H1 (cell line): ENCODE measurements at regions not wholly inside any gene's neighbourhood (a gene's known extent, or its start where the extent isn't known, plus 50 kb on each side); places are given as distances from the start of the nearest gene placed in this dataset.

Experiments
- BCL11A ChIP-seq, 2 experiments: IDR thresholded peaks; one replicate each; pipeline ENCODE4 v1.6.1; 2011; ENCODE audit warnings: low read depth in 2 of 2, low read length in 2 of 2, mild to moderate bottlenecking in 2 of 2
- JUN ChIP-seq: IDR thresholded peaks from 2 replicates; pipeline ENCODE4 v1.6.1; 2011; ENCODE audit warnings: low read depth, mild to moderate bottlenecking, improper control_type of control experiment, low read length
- KDM4A ChIP-seq: IDR thresholded peaks from one replicate; pipeline ENCODE4 v1.7.1; 2012; ENCODE audit warnings: low read depth, mild to moderate bottlenecking, moderate library complexity, low read length, inconsistent platforms; ENCODE audit not compliant: severe bottlenecking
- RBBP5 ChIP-seq: IDR thresholded peaks from 2 replicates; pipeline ENCODE4 v1.7.1; 2012; ENCODE audit warnings: low read depth, mild to moderate bottlenecking, inconsistent platforms, low read length, moderate library complexity, borderline replicate concordance
- SP4 ChIP-seq: IDR thresholded peaks from 2 replicates; pipeline ENCODE4 v1.6.1; 2012; ENCODE audit warnings: low read length, inconsistent platforms
- SRF ChIP-seq: IDR thresholded peaks from 2 replicates; pipeline ENCODE4 v1.6.1; 2011; ENCODE audit warnings: mild to moderate bottlenecking, low read depth, low read length, moderate library complexity
- YY1 ChIP-seq: IDR thresholded peaks from 2 replicates; pipeline ENCODE4 v1.6.1; 2011; ENCODE audit warnings: low read depth, mild to moderate bottlenecking, low read length

- TF ChIP-seq KDM4A (no peak), BCL11A (IDR thresholded peaks at IDR 0.05; ENCODE audit: low read depth in 2 of 2, low read length in 2 of 2) (no peak), YY1 (no peak), JUN (no peak), RBBP5 (no peak), SP4 (no peak), SRF (no peak)
Observed at GRCh38 chr11:90556606-90557005, 333.8 kb upstream of the CHORDC1 start (continued).
